Keratinocyte (primary cell): ENCODE measurements at regions not wholly inside any gene's neighbourhood (a gene's known extent, or its start where the extent isn't known, plus 50 kb on each side); places are given as distances from the start of the nearest gene placed in this dataset.

Experiments used
- DNase-seq: peaks from one replicate; pipeline ENCODE4 v3.0.0-alpha.2; 2011; ENCODE audit warnings: low read depth, missing footprints, low spot score
- FAIRE-seq: peaks from 2 replicates; lab custom pipeline; 2011; peaks lifted over from hg19 to GRCh38; lab: Jason Lieb, UNC
- H2AFZ ChIP-seq: 2 replicates; pipeline ENCODE4 v1.6.0; 2012; ENCODE audit warnings: low read length, control low read depth, inconsistent platforms; ENCODE audit not compliant: control insufficient read depth
- H3K27ac ChIP-seq: 2 replicates; pipeline ENCODE4 v1.5.1; 2011; ENCODE audit warnings: low read length; ENCODE audit not compliant: control insufficient read depth, insufficient read depth
- H3K27me3 ChIP-seq: 3 replicates; pipeline ENCODE4 v1.6.0; 2011; ENCODE audit warnings: low read length; ENCODE audit not compliant: control insufficient read depth, insufficient read depth; ENCODE audit errors: extremely low read depth
- H3K36me3 ChIP-seq, 2 experiments: 2 replicates in 1 of 2; 3 replicates in 1 of 2; pipeline ENCODE4 v1.5.1; 2011; ENCODE audit warnings: low read length in 2 of 2, mild to moderate bottlenecking in 1 of 2; ENCODE audit not compliant: control insufficient read depth in 2 of 2, insufficient read depth in 2 of 2; ENCODE audit errors: extremely low read depth in 1 of 2
- H3K4me1 ChIP-seq: 3 replicates; pipeline ENCODE4 v1.5.1; 2011; ENCODE audit warnings: low read length; ENCODE audit not compliant: control insufficient read depth, insufficient read depth; ENCODE audit errors: extremely low read depth
- H3K4me2 ChIP-seq: 3 replicates; pipeline ENCODE4 v1.6.0; 2011; ENCODE audit warnings: low read depth, low read length; ENCODE audit not compliant: control insufficient read depth, insufficient read depth; ENCODE audit errors: extremely low read depth
- H3K4me3 ChIP-seq, 3 experiments: fragments of 200-600 bp in 1 of 3; sonication (generic) in 1 of 3; 2 replicates in 2 of 3; 3 replicates in 1 of 3; pipeline ENCODE4 v1.5.1; 2011 to 2016; ENCODE audit warnings: low read length in 3 of 3, mild to moderate bottlenecking in 3 of 3, control low read depth in 2 of 3, inconsistent platforms in 1 of 3, low read depth in 1 of 3, mixed read lengths in 1 of 3, mixed run types in 1 of 3, moderate library complexity in 1 of 3; ENCODE audit not compliant: control insufficient read depth in 2 of 3, insufficient read depth in 2 of 3; ENCODE audit errors: extremely low read depth in 1 of 3
- H3K79me2 ChIP-seq: 2 replicates; pipeline ENCODE4 v1.6.0; 2012; ENCODE audit warnings: low read length; ENCODE audit not compliant: control insufficient read depth, insufficient read depth
- H3K9ac ChIP-seq: 3 replicates; pipeline ENCODE4 v1.6.0; 2011; ENCODE audit warnings: low read length; ENCODE audit not compliant: control insufficient read depth, insufficient read depth; ENCODE audit errors: extremely low read depth
- H3K9me1 ChIP-seq: 3 replicates; pipeline ENCODE4 v1.6.0; 2011; ENCODE audit warnings: low read length; ENCODE audit not compliant: control insufficient read depth, insufficient read depth; ENCODE audit errors: extremely low read depth
- H3K9me3 ChIP-seq: 2 replicates; pipeline ENCODE4 v1.5.1; 2012; ENCODE audit warnings: low read depth, low read length; ENCODE audit not compliant: control insufficient read depth
- H4K20me1 ChIP-seq: 3 replicates; pipeline ENCODE4 v1.6.0; 2011; ENCODE audit warnings: low read length; ENCODE audit not compliant: control insufficient read depth, insufficient read depth; ENCODE audit errors: extremely low read depth
- CTCF ChIP-seq, 3 experiments: IDR thresholded peaks in 1 of 3; conservative IDR thresholded peaks in 1 of 3; optimal IDR thresholded peaks in 1 of 3; 2 replicates in 2 of 3; 3 replicates in 1 of 3; pipeline versions ENCODE3 to v1.5.1; 2011; ENCODE audit warnings: low read length in 3 of 3, mild to moderate bottlenecking in 3 of 3, moderate library complexity in 2 of 3, control low read depth in 1 of 3, inconsistent platforms in 1 of 3; ENCODE audit not compliant: insufficient read depth in 2 of 3; ENCODE audit errors: extremely low read depth in 1 of 3
- EZH2 ChIP-seq: IDR thresholded peaks from one replicate; pipeline ENCODE4 v1.6.1; 2012; ENCODE audit warnings: inconsistent platforms, mild to moderate bottlenecking, low read length, moderate library complexity
- dilution Hi-C: fragments of 300-500 bp; cut with MboI; formaldehyde crosslinking; loops from one replicate; pipeline ENCODE4 v1.7.0; 2020; ENCODE audit warnings: low sequenced_read_pairs; ENCODE audit not compliant: extremely low pct_ligation_motif_present

- Histone ChIP-seq H3K9me1 (no peaks in the 10 kb centered on the region), H3K4me2 (peak overlapping the region; percentile 39), H3K27me3 (peaks cover 25% of the 10 kb centered on the region), H3K79me2 (no peaks in the 10 kb centered on the region), H2AFZ (no peak overlapping the region), H3K4me1 (peaks cover 11% of the 10 kb centered on the region), H3K27ac (no peak overlapping the region), H3K4me3 (no peak overlapping the region), H3K9me3 (no peaks in the 10 kb centered on the region), H3K9ac (no peak overlapping the region), H3K36me3 (no peaks in the 10 kb centered on the region), H4K20me1 (no peaks in the 10 kb centered on the region)
- FAIRE-seq (peak; percentile 75), DNase-seq (no peak)
- dilution Hi-C loops: no loop called here
- TF ChIP-seq EZH2 (no peak), CTCF (optimal IDR thresholded peaks at IDR 0.05 in 1 of 3, IDR thresholded peaks at IDR 0.05 in 1 of 3, conservative IDR thresholded peaks at IDR 0.05 in 1 of 3; ENCODE audit: extremely low read depth in 1 of 3, insufficient read depth in 2 of 3, low read length in 3 of 3) (no peak)
Measured at GRCh38 chr20:60869625-60870024, 382.4 kb upstream of the CDH4 start.

GRCh38 chr20:60870040-60870439 lies 382.0 kb upstream of the CDH4 start:
- H3K79me2 ChIP-seq: no peaks in the 10 kb centered on the region
- no peak for DNase-seq
- H3K9me3 ChIP-seq: no peaks in the 10 kb centered on the region
- FAIRE-seq: no peak
- no peak overlapping the region for H3K4me2 ChIP-seq
- H3K27ac ChIP-seq: no peak overlapping the region
- dilution Hi-C loops: no loop called here
- TF ChIP-seq EZH2 (no peak), CTCF (optimal IDR thresholded peaks at IDR 0.05 in 1 of 3, IDR thresholded peaks at IDR 0.05 in 1 of 3, conservative IDR thresholded peaks at IDR 0.05 in 1 of 3; ENCODE audit: extremely low read depth in 1 of 3, insufficient read depth in 2 of 3, low read length in 3 of 3) (no peak)
- no peak overlapping the region for H3K9ac ChIP-seq
- H2AFZ ChIP-seq: no peak overlapping the region
- H3K9me1 ChIP-seq: no peaks in the 10 kb centered on the region
- no peaks in the 10 kb centered on the region for H3K36me3 ChIP-seq
- peaks cover 25% of the 10 kb centered on the region for H3K27me3 ChIP-seq
- no peak overlapping the region for H3K4me3 ChIP-seq
- peaks cover 11% of the 10 kb centered on the region for H3K4me1 ChIP-seq
- H4K20me1 ChIP-seq: no peaks in the 10 kb centered on the region
